DLD1 (cell line): ENCODE measurements at regions not wholly inside any gene's neighbourhood (a gene's known extent, or its start where the extent isn't known, plus 50 kb on each side); places are given as distances from the start of the nearest gene placed in this dataset.
"Not testable (repeated sequence)": the region's sequence is repeated elsewhere in the genome, so short reads cannot be mapped to it uniquely, and the experiment has no call there.

Source experiments
- in situ Hi-C: cut with HindIII; loops from 2 replicates; pipeline ENCODE4 v1.10.0; 2017; ENCODE audit warnings: low sequenced_read_pairs

- in situ Hi-C loops: no loop called here
Observed at GRCh38 chr1:209132736-209133467, 450.6 kb upstream of the CAMK1G start.

GRCh38 chr1:209134001-209134400, 449.5 kb upstream of the CAMK1G start:
- in situ Hi-C loops: no loop called here

GRCh38 chr1:209143916-209144315, 439.6 kb upstream of the CAMK1G start:
- in situ Hi-C loops: no loop called here

GRCh38 chr1:209150114-209150513, 433.4 kb upstream of the CAMK1G start:
- in situ Hi-C loops: no loop called here

GRCh38 chr1:209153411-209153810, 430.1 kb upstream of the CAMK1G start:
- in situ Hi-C loops: no loop called here

- in situ Hi-C loops: no loop called here
Observed at GRCh38 chr1:209154912-209155311, 428.6 kb upstream of the CAMK1G start.

GRCh38 chr1:209155546-209155945, 428.0 kb upstream of the CAMK1G start:
- in situ Hi-C loops: no loop called here

- in situ Hi-C loops: no loop called here
Observed at GRCh38 chr1:209156991-209157390, 426.5 kb upstream of the CAMK1G start.

- in situ Hi-C loops: no loop called here
Observed at GRCh38 chr1:209157546-209158249, 425.8 kb upstream of the CAMK1G start.

- in situ Hi-C loops: no loop called here
Observed at GRCh38 chr1:209158851-209159250, 424.7 kb upstream of the CAMK1G start.

- in situ Hi-C loops: no loop called here
Observed at GRCh38 chr1:209160230-209160629, 423.3 kb upstream of the CAMK1G start.

- in situ Hi-C loops: no loop called here
Observed at GRCh38 chr1:209162651-209163050, 420.9 kb upstream of the CAMK1G start.

GRCh38 chr1:209168204-209168603, 415.3 kb upstream of the CAMK1G start:
- in situ Hi-C loops: no loop called here

GRCh38 chr1:209171151-209171550, 412.4 kb upstream of the CAMK1G start:
- in situ Hi-C loops: no loop called here

- in situ Hi-C loops: no loop called here
Observed at GRCh38 chr1:209172286-209172685, 411.2 kb upstream of the CAMK1G start.

GRCh38 chr1:209172792-209173542, 410.5 kb upstream of the CAMK1G start:
- in situ Hi-C loops: not testable (repeated sequence)

GRCh38 chr1:209173796-209174195, 409.7 kb upstream of the CAMK1G start:
- in situ Hi-C loops: not testable (repeated sequence)

- in situ Hi-C loops: no loop called here
Observed at GRCh38 chr1:209176866-209177430, 406.6 kb upstream of the CAMK1G start.

- in situ Hi-C loops: no loop called here
Observed at GRCh38 chr1:209183195-209183594, 400.3 kb upstream of the CAMK1G start.

- in situ Hi-C loops: no loop called here
Observed at GRCh38 chr1:209187589-209187988, 395.9 kb upstream of the CAMK1G start.

- in situ Hi-C loops: no loop called here
Observed at GRCh38 chr1:209190591-209191261, 392.8 kb upstream of the CAMK1G start.
